HepG2 (cell line): ENCODE measurements at regions not wholly inside any gene's neighbourhood (a gene's known extent, or its start where the extent isn't known, plus 50 kb on each side); places are given as distances from the start of the nearest gene placed in this dataset.

ENCODE experiments used
- ATAC-seq: fragments of 200-7000 bp; cut with Tn5 transposase; 3 replicates; pipeline ENCODE4 v1.9.1; 2020; ENCODE audit warnings: mild to moderate bottlenecking, moderate library complexity
- BruUV-seq: library from RNA; stranded (reverse); fragments of 400-500 nt; replicated peaks from 2 replicates; lab custom pipeline; 2021; lab: Mats Ljungman, UMichigan
- CTCF ChIA-PET: fragments of 300-600 bp; formaldehyde crosslinking; extraction: SDS; loops from one replicate; lab custom pipeline; 2021; ENCODE audit warnings: low total read pairs, inconsistent platforms, low intra/inter-chr PET ratio; lab: Yijun Ruan, JAX
- POLR2A ChIA-PET: fragments of 350-600 bp; sonication (Branson Sonifier 250); formaldehyde crosslinking; loops from one replicate; lab custom pipeline; 2020; ENCODE audit warnings: antibody characterized with exemption, inconsistent platforms; lab: Yijun Ruan, JAX
- DNase-seq: peaks from one replicate; pipeline ENCODE4 v3.0.0-alpha.2; 2015; ENCODE audit warnings: low spot score
- FAIRE-seq: peaks from 3 replicates; lab custom pipeline; 2011; peaks lifted over from hg19 to GRCh38; lab: Jason Lieb, UNC
- H2AFZ ChIP-seq: one replicate; pipeline ENCODE4 v1.6.1; 2011; ENCODE audit warnings: low read length, inconsistent platforms
- H3K27ac ChIP-seq: fragments of 300-600 bp; 3 replicates; pipeline ENCODE4 v1.8.0; 2011; ENCODE audit warnings: mixed run types, mild to moderate bottlenecking, mixed read lengths, low read length, inconsistent platforms; ENCODE audit not compliant: insufficient read depth; ENCODE audit errors: extremely low read length
- H3K27me3 ChIP-seq, 2 experiments: fragments of 200-600 bp in 1 of 2; 2 replicates in 1 of 2; 3 replicates in 1 of 2; pipeline versions ENCODE4 v1.6.0 to v1.8.0; 2011; ENCODE audit warnings: low read length in 2 of 2, mild to moderate bottlenecking in 2 of 2, moderate library complexity in 2 of 2, inconsistent platforms in 1 of 2; ENCODE audit not compliant: insufficient read depth in 2 of 2, control insufficient read depth in 1 of 2
- H3K36me3 ChIP-seq, 2 experiments: fragments of 200-600 bp in 1 of 2; replicated peaks in 1 of 2; 2 replicates in 1 of 2; 3 replicates in 1 of 2; pipeline versions ENCODE4 v1.5.1 to v1.8.0; 2011; ENCODE audit warnings: low read length in 2 of 2, inconsistent platforms in 1 of 2; ENCODE audit not compliant: insufficient read depth in 2 of 2, control insufficient read depth in 1 of 2
- H3K4me1 ChIP-seq: 2 replicates; pipeline ENCODE4 v1.5.1; 2012; ENCODE audit warnings: low read length, inconsistent platforms; ENCODE audit not compliant: insufficient read depth
- H3K4me2 ChIP-seq: 2 replicates; pipeline ENCODE4 v1.6.0; 2011; ENCODE audit warnings: low read depth, low read length, inconsistent platforms
- H3K4me3 ChIP-seq, 3 experiments: fragments of 200-600 bp in 1 of 3; sonication (generic), shearing (Covaris generic) in 1 of 3; replicated peaks in 1 of 3; 2 replicates each; pipeline ENCODE4 v1.5.1; 2011 to 2016; ENCODE audit warnings: low read length in 3 of 3, inconsistent platforms in 2 of 3, low read depth in 2 of 3, mild to moderate bottlenecking in 2 of 3, control low read depth in 1 of 3, mixed read lengths in 1 of 3; ENCODE audit not compliant: insufficient read depth in 1 of 3
- H3K79me2 ChIP-seq: one replicate; pipeline ENCODE4 v1.6.1; 2011; ENCODE audit warnings: low read length, inconsistent platforms; ENCODE audit not compliant: insufficient read depth
- H3K9ac ChIP-seq: 2 replicates; pipeline ENCODE4 v1.6.0; 2011; ENCODE audit warnings: mild to moderate bottlenecking, low read depth, low read length, inconsistent platforms; ENCODE audit not compliant: insufficient read depth
- H3K9me3 ChIP-seq: 2 replicates; pipeline ENCODE4 v1.5.1; 2012; ENCODE audit warnings: mild to moderate bottlenecking, low read length
- H4K20me1 ChIP-seq: 2 replicates; pipeline ENCODE4 v1.6.0; 2011; ENCODE audit warnings: inconsistent platforms, mild to moderate bottlenecking, low read length, moderate library complexity; ENCODE audit not compliant: insufficient read depth
- KAT8 ChIP-seq: IDR thresholded peaks from 2 replicates; pipeline ENCODE4 v1.6.1; 2016; ENCODE audit warnings: missing genetic modification reagents, missing compliant biosample characterization
- RELA ChIP-seq: sonication (generic); formaldehyde crosslinking; IDR thresholded peaks from 2 replicates; pipeline ENCODE4 v1.4.0; 2020; ENCODE audit warnings: missing genetic modification reagents
- RFX3 ChIP-seq: IDR thresholded peaks from 2 replicates; pipeline ENCODE4 v1.6.1; 2016; ENCODE audit warnings: missing biosample characterization, missing genetic modification reagents
- TBL1XR1 ChIP-seq: fragments of 150-350 bp; IDR thresholded peaks from 2 replicates; pipeline ENCODE4 v1.6.1; 2014; ENCODE audit warnings: borderline replicate concordance, low read length; ENCODE audit not compliant: partially characterized antibody
- TFAP4 ChIP-seq: sonication (generic); IDR thresholded peaks from 2 replicates; pipeline ENCODE4 v1.6.1; 2016; ENCODE audit warnings: low read depth, borderline replicate concordance
- ZNF232 ChIP-seq: sonication (generic); formaldehyde crosslinking; IDR thresholded peaks from 2 replicates; pipeline ENCODE4 v1.4.0; 2020; ENCODE audit warnings: missing genetic modification reagents, borderline replicate concordance
- ZNF557 ChIP-seq: sonication (generic); formaldehyde crosslinking; IDR thresholded peaks from 2 replicates; pipeline ENCODE4 v1.4.0; 2020; ENCODE audit warnings: missing genetic modification reagents
- WGBS: methylation state at CpG from one replicate; pipeline ENCODE4 v1.1.6; 2017; ENCODE audit warnings: low lambda C conversion rate; 5-methylcytosine and 5-hydroxymethylcytosine counted together
- in situ Hi-C: cut with HindIII; loops from 2 replicates; pipeline ENCODE4 v1.10.0; 2017; ENCODE audit warnings: low pct_unique_long_range_greater_than_20kb; ENCODE audit not compliant: extremely low pct_ligation_motif_present
- intact Hi-C: fragments of 100-400 bp; cut with micrococcal nuclease; formaldehyde crosslinking; loops from one replicate; pipeline ENCODE4 v1.10.0; 2022; ENCODE audit not compliant: unreplicated experiment
- TF ChIP-seq, protein P1 (sequence below): fragments of 450-650 bp; IDR thresholded peaks from 2 replicates; pipeline ENCODE4 v1.6.1; 2017; ENCODE audit warnings: mild to moderate bottlenecking
- TF ChIP-seq, protein P2 (sequence below): sonication (generic); formaldehyde crosslinking; IDR thresholded peaks from 2 replicates; pipeline ENCODE4 v1.8.0; 2022; ENCODE audit warnings: mild to moderate bottlenecking, missing genetic modification reagents, moderate library complexity

DNA sequence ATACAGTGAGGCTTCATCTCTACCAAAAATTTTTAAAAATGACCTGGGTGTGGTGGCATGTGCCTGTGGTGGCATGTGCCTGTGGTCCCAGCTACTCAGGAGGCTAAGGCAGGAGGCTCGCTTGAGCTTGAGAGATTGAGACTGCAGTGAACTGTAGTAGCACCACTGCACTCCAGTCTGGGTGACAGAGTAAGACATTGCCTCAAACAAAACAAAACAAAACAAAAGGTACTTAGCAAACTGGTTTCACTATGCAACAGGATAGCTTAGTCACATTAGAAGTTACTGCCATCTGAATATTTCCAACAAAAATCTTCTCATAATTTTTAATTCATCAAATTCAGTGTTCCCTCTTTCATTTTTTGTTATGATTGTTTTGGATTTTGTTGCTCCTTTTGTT lies 137.9 kb downstream of the QRSL1 start:
- no peak overlapping the region for H3K27ac ChIP-seq
- in situ Hi-C loops: no loop called here
- no peak for FAIRE-seq

DNA sequence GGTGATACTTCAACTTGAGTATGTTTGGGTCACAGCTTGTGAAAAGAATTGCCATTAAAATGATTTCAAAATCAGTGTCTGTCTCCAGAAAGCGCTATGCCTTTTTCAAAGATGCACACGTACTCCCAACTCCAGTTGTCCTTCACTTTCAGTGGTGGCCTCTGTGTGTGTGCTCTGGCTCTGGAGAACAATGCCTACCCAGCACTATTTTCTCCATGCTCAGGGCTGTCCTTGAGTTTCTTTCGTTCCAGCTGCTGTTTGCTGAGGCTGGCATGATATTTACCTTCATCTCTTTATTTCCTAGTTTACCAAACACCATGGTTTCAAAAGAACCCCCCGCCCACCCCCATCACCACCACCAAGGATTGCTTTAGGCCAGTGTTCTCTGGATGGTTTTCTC lies 136.8 kb downstream of the QRSL1 start:
- no peak for TF ChIP-seq ZNF557
- no peak for TF ChIP-seq TBL1XR1
- TF ChIP-seq TFAP4: no peak
- TF ChIP-seq, protein P1, sequence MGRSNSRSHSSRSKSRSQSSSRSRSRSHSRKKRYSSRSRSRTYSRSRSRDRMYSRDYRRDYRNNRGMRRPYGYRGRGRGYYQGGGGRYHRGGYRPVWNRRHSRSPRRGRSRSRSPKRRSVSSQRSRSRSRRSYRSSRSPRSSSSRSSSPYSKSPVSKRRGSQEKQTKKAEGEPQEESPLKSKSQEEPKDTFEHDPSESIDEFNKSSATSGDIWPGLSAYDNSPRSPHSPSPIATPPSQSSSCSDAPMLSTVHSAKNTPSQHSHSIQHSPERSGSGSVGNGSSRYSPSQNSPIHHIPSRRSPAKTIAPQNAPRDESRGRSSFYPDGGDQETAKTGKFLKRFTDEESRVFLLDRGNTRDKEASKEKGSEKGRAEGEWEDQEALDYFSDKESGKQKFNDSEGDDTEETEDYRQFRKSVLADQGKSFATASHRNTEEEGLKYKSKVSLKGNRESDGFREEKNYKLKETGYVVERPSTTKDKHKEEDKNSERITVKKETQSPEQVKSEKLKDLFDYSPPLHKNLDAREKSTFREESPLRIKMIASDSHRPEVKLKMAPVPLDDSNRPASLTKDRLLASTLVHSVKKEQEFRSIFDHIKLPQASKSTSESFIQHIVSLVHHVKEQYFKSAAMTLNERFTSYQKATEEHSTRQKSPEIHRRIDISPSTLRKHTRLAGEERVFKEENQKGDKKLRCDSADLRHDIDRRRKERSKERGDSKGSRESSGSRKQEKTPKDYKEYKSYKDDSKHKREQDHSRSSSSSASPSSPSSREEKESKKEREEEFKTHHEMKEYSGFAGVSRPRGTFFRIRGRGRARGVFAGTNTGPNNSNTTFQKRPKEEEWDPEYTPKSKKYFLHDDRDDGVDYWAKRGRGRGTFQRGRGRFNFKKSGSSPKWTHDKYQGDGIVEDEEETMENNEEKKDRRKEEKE: no peak
- no peak for TF ChIP-seq ZNF232
- TF ChIP-seq, protein P2, sequence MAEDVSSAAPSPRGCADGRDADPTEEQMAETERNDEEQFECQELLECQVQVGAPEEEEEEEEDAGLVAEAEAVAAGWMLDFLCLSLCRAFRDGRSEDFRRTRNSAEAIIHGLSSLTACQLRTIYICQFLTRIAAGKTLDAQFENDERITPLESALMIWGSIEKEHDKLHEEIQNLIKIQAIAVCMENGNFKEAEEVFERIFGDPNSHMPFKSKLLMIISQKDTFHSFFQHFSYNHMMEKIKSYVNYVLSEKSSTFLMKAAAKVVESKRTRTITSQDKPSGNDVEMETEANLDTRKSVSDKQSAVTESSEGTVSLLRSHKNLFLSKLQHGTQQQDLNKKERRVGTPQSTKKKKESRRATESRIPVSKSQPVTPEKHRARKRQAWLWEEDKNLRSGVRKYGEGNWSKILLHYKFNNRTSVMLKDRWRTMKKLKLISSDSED (CRISPR knock-in tag): no peak
- no peak for TF ChIP-seq RELA (CRISPR knock-in tag)
- TF ChIP-seq RFX3: no peak
- no TSS peak for BruUV-seq
- DNase-seq (no peak), ATAC-seq (no peak), FAIRE-seq (no peak)
- H3K27me3 ChIP-seq: no peaks in the 10 kb centered on the region
- peaks cover 24% of the 10 kb centered on the region; the same call in 1 of the 2 replicates for H3K4me1 ChIP-seq
- H3K9ac ChIP-seq: no peak overlapping the region
- H3K4me3 ChIP-seq: no peak overlapping the region
- H3K9me3 ChIP-seq: peaks cover 5% of the 10 kb centered on the region; the same call in 1 of the 2 replicates
- H3K79me2 ChIP-seq: no peaks in the 10 kb centered on the region
- no peak overlapping the region for H3K27ac ChIP-seq
- POLR2A ChIA-PET: no interaction called here
- no peak overlapping the region for H2AFZ ChIP-seq
- CTCF ChIA-PET: no interaction called here
- in situ Hi-C loops: no loop called here
- WGBS: 83% methylated on average over 4 of the region's 4 CpGs
- no peaks in the 10 kb centered on the region for H3K36me3 ChIP-seq
- no peaks in the 10 kb centered on the region for H4K20me1 ChIP-seq
- H3K4me2 ChIP-seq: no peak overlapping the region
- intact Hi-C loops: no loop called here

More for the DNA sequence above, 137.9 kb downstream of the QRSL1 start:
- no peaks in the 10 kb centered on the region for H4K20me1 ChIP-seq
- H2AFZ ChIP-seq: no peak overlapping the region
- no peak overlapping the region for H3K4me3 ChIP-seq
- POLR2A ChIA-PET: no interaction called here
- no peaks in the 10 kb centered on the region for H3K27me3 ChIP-seq
- no TSS peak for BruUV-seq
- CTCF ChIA-PET: no interaction called here
- ATAC-seq (no peak), DNase-seq (no peak)
- no peak for TF ChIP-seq KAT8 (CRISPR knock-in tag)
- intact Hi-C loops: no loop called here
- 100% methylated on average over 1 of the region's 1 CpG for WGBS
- no peaks in the 10 kb centered on the region for H3K79me2 ChIP-seq
- no peak overlapping the region for H3K4me2 ChIP-seq
- H3K9me3 ChIP-seq: peaks cover 5% of the 10 kb centered on the region; the same call in 1 of the 2 replicates
- H3K9ac ChIP-seq: no peak overlapping the region
- H3K36me3 ChIP-seq: no peaks in the 10 kb centered on the region
- peaks cover 24% of the 10 kb centered on the region; the same call in 1 of the 2 replicates for H3K4me1 ChIP-seq
